B cell (primary cell): ENCODE measurements at regions not wholly inside any gene's neighbourhood (a gene's known extent, or its start where the extent isn't known, plus 50 kb on each side); places are given as distances from the start of the nearest gene placed in this dataset.

Experiments used
- ATAC-seq: fragments of 200-7000 bp; cut with Tn5 transposase; one replicate; pipeline ENCODE4 v1.10.0; 2021; ENCODE audit warnings: low read depth, mild to moderate bottlenecking, moderate number of reproducible peaks, moderate library complexity
- CTCF ChIA-PET: fragments of 350-600 bp; sonication (Branson Sonifier 250); formaldehyde crosslinking; loops from one replicate; lab custom pipeline; 2021; ENCODE audit warnings: antibody characterized with exemption, inconsistent platforms; lab: Charles Lee
- POLR2A ChIA-PET: fragments of 350-600 bp; sonication (Branson Sonifier 250); formaldehyde crosslinking; loops from one replicate; lab custom pipeline; 2021; ENCODE audit warnings: antibody characterized with exemption; lab: Charles Lee
- DNase-seq: peaks from one replicate; pipeline ENCODE4 v3.0.0; 2013
- H2AFZ ChIP-seq: 2 replicates; pipeline ENCODE4 v1.6.1; 2012; ENCODE audit warnings: mild to moderate bottlenecking, low read depth, low read length; ENCODE audit not compliant: insufficient read depth, poor library complexity, severe bottlenecking
- H3K27ac ChIP-seq, 2 donors: 1 replicate in 1 of 2; 2 replicates in 1 of 2; pipeline ENCODE4 v1.5.1; 2012 to 2013; ENCODE audit warnings: low read length in 2 of 2, mild to moderate bottlenecking in 2 of 2, moderate library complexity in 1 of 2
- H3K27me3 ChIP-seq, 4 experiments: fragments of 200-600 bp in 1 of 4; sonication (generic) in 1 of 4; replicated peaks in 1 of 4; 1 replicate in 2 of 4; 2 replicates in 2 of 4; pipeline versions ENCODE4 v1.6.1 to v1.7.0; 2013 to 2016; ENCODE audit warnings: low read length in 3 of 4, mild to moderate bottlenecking in 2 of 4, mixed read lengths in 1 of 4, moderate library complexity in 1 of 4; ENCODE audit not compliant: insufficient read depth in 4 of 4, control insufficient read depth in 3 of 4; ENCODE audit errors: control extremely low read depth in 1 of 4
- H3K36me3 ChIP-seq, 2 experiments: replicated peaks in 1 of 2; 1 replicate in 1 of 2; 2 replicates in 1 of 2; pipeline versions ENCODE4 v1.6.1 to v1.7.1; 2013; ENCODE audit warnings: low read length in 1 of 2; ENCODE audit not compliant: insufficient read depth in 2 of 2, control insufficient read depth in 1 of 2; ENCODE audit errors: control extremely low read depth in 1 of 2, extremely low read depth in 1 of 2
- H3K4me1 ChIP-seq, 2 donors: fragments of 200-600 bp in 1 of 2; sonication (generic) in 1 of 2; 1 replicate in 1 of 2; 2 replicates in 1 of 2; pipeline versions ENCODE4 v1.5.1 to v1.6.1; 2013 to 2017; ENCODE audit warnings: low read length in 2 of 2; ENCODE audit not compliant: control insufficient read depth in 2 of 2, insufficient read depth in 2 of 2
- H3K4me2 ChIP-seq: replicated peaks from 2 replicates; pipeline ENCODE3; 2012; ENCODE audit warnings: mild to moderate bottlenecking, low read depth, low read length; ENCODE audit not compliant: poor library complexity, severe bottlenecking
- H3K4me3 ChIP-seq, 5 experiments: fragments of 200-600 bp in 1 of 5; sonication (generic) in 1 of 5; 1 replicate in 3 of 5; 2 replicates in 2 of 5; pipeline versions ENCODE4 v1.5.1 to v1.7.0; 2011 to 2016; ENCODE audit warnings: low read length in 4 of 5, mild to moderate bottlenecking in 4 of 5, low read depth in 2 of 5, control low read depth in 1 of 5, moderate library complexity in 1 of 5; ENCODE audit not compliant: insufficient read depth in 1 of 5; ENCODE audit errors: control extremely low read depth in 1 of 5, extremely low read depth in 1 of 5
- H3K79me2 ChIP-seq: fragments of 200-600 bp; sonication (generic); one replicate; pipeline ENCODE4 v1.6.0; 2016; ENCODE audit warnings: low read length; ENCODE audit not compliant: control insufficient read depth, insufficient read depth
- H3K9ac ChIP-seq: fragments of 200-600 bp; sonication (generic); 2 replicates; pipeline ENCODE4 v1.6.1; 2017; ENCODE audit warnings: mild to moderate bottlenecking, low read length, moderate library complexity
- H3K9me3 ChIP-seq, 3 donors: one replicate each; pipeline versions ENCODE4 v1.6.1 to v1.7.1; 2013; ENCODE audit warnings: low read length in 2 of 3; ENCODE audit not compliant: control insufficient read depth in 2 of 3, insufficient read depth in 1 of 3; ENCODE audit errors: control extremely low read depth in 1 of 3
- H4K20me1 ChIP-seq: 2 replicates; pipeline ENCODE4 v1.6.0; 2012; ENCODE audit warnings: mild to moderate bottlenecking, low read length; ENCODE audit not compliant: insufficient read depth, control insufficient read depth, poor library complexity, severe bottlenecking
- H3K27ac Mint-ChIP-seq: one replicate; pipeline ENCODE4 v1.8.0; 2021; ENCODE audit warnings: mixed read lengths
- H3K27me3 Mint-ChIP-seq: one replicate; pipeline ENCODE4 v1.8.0; 2021; ENCODE audit warnings: mixed read lengths
- H3K4me1 Mint-ChIP-seq: one replicate; pipeline ENCODE4 v1.8.0; 2021; ENCODE audit warnings: mixed read lengths
- H3K4me3 Mint-ChIP-seq: one replicate; pipeline ENCODE4 v1.8.0; 2021; ENCODE audit warnings: mixed read lengths
- H3K9me3 Mint-ChIP-seq: one replicate; pipeline ENCODE4 v1.8.0; 2022; ENCODE audit warnings: mixed read lengths; ENCODE audit not compliant: insufficient read depth
- EZH2 ChIP-seq: IDR thresholded peaks from 2 replicates; pipeline ENCODE4 v1.6.1; 2012; ENCODE audit warnings: borderline replicate concordance, low read depth, mild to moderate bottlenecking, moderate library complexity, low read length; ENCODE audit not compliant: insufficient read depth, poor library complexity, severe bottlenecking
- WGBS: methylation state at CpG from one replicate; pipeline ENCODE4 v1.1.5; 2013; ENCODE audit warnings: missing lambda C conversion rate; ENCODE audit not compliant: insufficient coverage; 5-methylcytosine and 5-hydroxymethylcytosine counted together
- intact Hi-C: fragments of 100-400 bp; cut with micrococcal nuclease; formaldehyde crosslinking; loops from one replicate; pipeline ENCODE4 v1.10.0; 2022
- TF ChIP-seq, protein P1 (sequence below): fragments of 200-600 bp; IDR thresholded peaks from one replicate; pipeline ENCODE4 v1.8.0; 2022; ENCODE audit warnings: antibody characterized with exemption, mild to moderate bottlenecking

- H3K9me3 ChIP-seq, result no peaks in the 10 kb centered on the region
- H3K27ac Mint-ChIP-seq, result no peak overlapping the region
- no peaks in the 10 kb centered on the region for H3K79me2 ChIP-seq
- CTCF ChIA-PET, result no interaction called here
- no peak overlapping the region for H3K4me2 ChIP-seq
- H2AFZ ChIP-seq, result no peak overlapping the region
- no peak overlapping the region for H3K27ac ChIP-seq
- H3K4me3 Mint-ChIP-seq, result no peak overlapping the region
- no peak for ATAC-seq
- POLR2A ChIA-PET, result no interaction called here
- intact Hi-C loops, result no loop called here
- no peaks in the 10 kb centered on the region for H3K27me3 ChIP-seq
- H3K36me3 ChIP-seq, result no peaks in the 10 kb centered on the region
- no peak for DNase-seq
- H3K4me3 ChIP-seq, result no peak overlapping the region
- WGBS, result no CpG with 5 or more reads among the region's 1 CpG
- no peaks in the 10 kb centered on the region for H3K4me1 ChIP-seq
- no peaks in the 10 kb centered on the region for H3K27me3 Mint-ChIP-seq
- H3K9me3 Mint-ChIP-seq, result no peaks in the 10 kb centered on the region
- no peak overlapping the region for H3K9ac ChIP-seq
- no peaks in the 10 kb centered on the region for H3K4me1 Mint-ChIP-seq
- TF ChIP-seq EZH2, result no peak
- TF ChIP-seq, protein P1, sequence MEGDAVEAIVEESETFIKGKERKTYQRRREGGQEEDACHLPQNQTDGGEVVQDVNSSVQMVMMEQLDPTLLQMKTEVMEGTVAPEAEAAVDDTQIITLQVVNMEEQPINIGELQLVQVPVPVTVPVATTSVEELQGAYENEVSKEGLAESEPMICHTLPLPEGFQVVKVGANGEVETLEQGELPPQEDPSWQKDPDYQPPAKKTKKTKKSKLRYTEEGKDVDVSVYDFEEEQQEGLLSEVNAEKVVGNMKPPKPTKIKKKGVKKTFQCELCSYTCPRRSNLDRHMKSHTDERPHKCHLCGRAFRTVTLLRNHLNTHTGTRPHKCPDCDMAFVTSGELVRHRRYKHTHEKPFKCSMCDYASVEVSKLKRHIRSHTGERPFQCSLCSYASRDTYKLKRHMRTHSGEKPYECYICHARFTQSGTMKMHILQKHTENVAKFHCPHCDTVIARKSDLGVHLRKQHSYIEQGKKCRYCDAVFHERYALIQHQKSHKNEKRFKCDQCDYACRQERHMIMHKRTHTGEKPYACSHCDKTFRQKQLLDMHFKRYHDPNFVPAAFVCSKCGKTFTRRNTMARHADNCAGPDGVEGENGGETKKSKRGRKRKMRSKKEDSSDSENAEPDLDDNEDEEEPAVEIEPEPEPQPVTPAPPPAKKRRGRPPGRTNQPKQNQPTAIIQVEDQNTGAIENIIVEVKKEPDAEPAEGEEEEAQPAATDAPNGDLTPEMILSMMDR, result no peak
- H4K20me1 ChIP-seq, result no peaks in the 10 kb centered on the region
These were observed 709.4 kb downstream of the ZNF385D start for GRCh38 chr3:21041621-21042020.

DNA sequence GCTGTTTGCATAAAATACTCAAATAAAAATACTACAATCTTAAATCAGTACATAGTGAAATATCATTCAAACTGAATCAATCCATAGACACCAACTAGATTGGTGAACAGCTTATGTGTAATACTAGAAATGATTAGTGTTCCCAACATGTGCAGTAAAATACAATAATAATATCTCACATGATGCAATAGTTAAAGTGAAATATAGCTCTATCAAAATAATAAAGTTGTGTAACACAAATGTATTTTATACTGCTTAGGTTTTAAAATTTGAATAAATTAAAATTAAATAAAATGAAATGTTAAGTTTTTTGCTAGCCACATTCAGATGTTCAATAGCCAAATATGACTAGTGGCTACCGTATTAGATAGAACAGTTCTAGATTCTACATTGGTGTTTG, 714.1 kb downstream of the ZNF385D start:
- H3K4me3 ChIP-seq, result no peak overlapping the region
- no peak overlapping the region for H3K4me2 ChIP-seq
- no CpG with 5 or more reads among the region's 1 CpG for WGBS
- TF ChIP-seq, protein P1, result no peak
- TF ChIP-seq EZH2, result no peak
- ChIA-PET CTCF (no interaction called here), POLR2A (no interaction called here)
- no peak overlapping the region for H3K9ac ChIP-seq
- no peak overlapping the region for H3K4me3 Mint-ChIP-seq
- no peak overlapping the region for H2AFZ ChIP-seq
- H3K27me3 Mint-ChIP-seq, result no peaks in the 10 kb centered on the region
- H3K27me3 ChIP-seq, result no peaks in the 10 kb centered on the region
- no peak overlapping the region for H3K27ac Mint-ChIP-seq
- H4K20me1 ChIP-seq, result no peaks in the 10 kb centered on the region
- H3K79me2 ChIP-seq, result no peaks in the 10 kb centered on the region
- no peak for ATAC-seq
- H3K4me1 Mint-ChIP-seq, result no peaks in the 10 kb centered on the region
- intact Hi-C loops, result no loop called here
- no peaks in the 10 kb centered on the region for H3K9me3 Mint-ChIP-seq
- no peaks in the 10 kb centered on the region for H3K9me3 ChIP-seq
- no peaks in the 10 kb centered on the region for H3K36me3 ChIP-seq
- no peaks in the 10 kb centered on the region for H3K4me1 ChIP-seq
- DNase-seq, result no peak
- no peak overlapping the region for H3K27ac ChIP-seq
